ENCODE measurements at regions not wholly inside any gene's neighbourhood (a gene's known extent, or its start where the extent isn't known, plus 50 kb on each side); places are given as distances from the start of the nearest gene placed in this dataset.

- no peak for DNase-seq
These were observed 80.9 kb upstream of the POU3F3 start for GRCh38 chr2:104772996-104773395.

- no peak for DNase-seq
These were observed 79.3 kb upstream of the POU3F3 start for GRCh38 chr2:104774631-104775030.

- DNase-seq, result no peak
These were observed 76.2 kb upstream of the POU3F3 start for GRCh38 chr2:104777721-104778120.

GRCh38 chr2:104781151-104781550, 72.8 kb upstream of the POU3F3 start:
- no peak for DNase-seq

- DNase-seq, result no peak
These were observed 69.7 kb upstream of the POU3F3 start for GRCh38 chr2:104784264-104784663.

GRCh38 chr2:104786204-104786603, 67.7 kb upstream of the POU3F3 start:
- DNase-seq, result no peak

GRCh38 chr2:104786821-104787220, 67.1 kb upstream of the POU3F3 start:
- DNase-seq, result no peak

GRCh38 chr2:104787298-104788065, 66.4 kb upstream of the POU3F3 start:
- DNase-seq, result no peak

GRCh38 chr2:104788742-104789455, 65.0 kb upstream of the POU3F3 start:
- peak; percentile 26 for DNase-seq

- peak; percentile 64 for DNase-seq
These were observed 63.7 kb upstream of the POU3F3 start for GRCh38 chr2:104790100-104790811.

GRCh38 chr2:104790901-104791495, 62.9 kb upstream of the POU3F3 start:
- DNase-seq, result no peak

- DNase-seq, result no peak
These were observed 59.9 kb upstream of the POU3F3 start for GRCh38 chr2:104793966-104794365.

GRCh38 chr2:104794441-104794840, 59.5 kb upstream of the POU3F3 start:
- DNase-seq, result no peak
